CD4-positive, alpha-beta T cell (primary cell): ENCODE measurements at regions not wholly inside any gene's neighbourhood (a gene's known extent, or its start where the extent isn't known, plus 50 kb on each side); places are given as distances from the start of the nearest gene placed in this dataset.

Source experiments
- ATAC-seq: fragments of 200-7000 bp; cut with Tn5 transposase; one replicate; pipeline ENCODE4 v1.10.0; 2022; ENCODE audit warnings: mild to moderate bottlenecking; ENCODE audit not compliant: poor library complexity
- CTCF ChIA-PET: fragments of 350-600 bp; sonication (Branson Sonifier 250); formaldehyde crosslinking; loops from one replicate; lab custom pipeline; 2021; ENCODE audit warnings: antibody characterized with exemption, inconsistent platforms; lab: Charles Lee
- POLR2A ChIA-PET: fragments of 350-600 bp; sonication (Branson Sonifier 250); formaldehyde crosslinking; loops from one replicate; lab custom pipeline; 2021; ENCODE audit warnings: antibody characterized with exemption, inconsistent platforms; lab: Charles Lee
- DNase-seq, 14 experiments: peaks; one replicate each; pipeline ENCODE4 v3.0.0-alpha.2; 2013 to 2020; ENCODE audit warnings: mixed read lengths in 2 of 14
- H3K27ac ChIP-seq, 2 donors: one replicate each; pipeline versions ENCODE4 v1.5.1 to v1.7.0; 2013; ENCODE audit warnings: low read length in 2 of 2, low read depth in 1 of 2, mild to moderate bottlenecking in 1 of 2
- H3K27me3 ChIP-seq, 2 experiments: 1 replicate in 1 of 2; 2 replicates in 1 of 2; pipeline versions ENCODE4 v1.6.1 to v1.7.0; 2013; ENCODE audit warnings: low read length in 2 of 2, control low read depth in 1 of 2, mild to moderate bottlenecking in 1 of 2, moderate library complexity in 1 of 2; ENCODE audit not compliant: insufficient read depth in 2 of 2, control insufficient read depth in 1 of 2
- H3K36me3 ChIP-seq: one replicate; pipeline ENCODE4 v1.6.1; 2013; ENCODE audit warnings: low read length, control low read depth; ENCODE audit not compliant: insufficient read depth
- H3K4me1 ChIP-seq: one replicate; pipeline ENCODE4 v1.6.1; 2013; ENCODE audit warnings: low read length, control low read depth; ENCODE audit not compliant: insufficient read depth
- H3K4me3 ChIP-seq: one replicate; pipeline ENCODE4 v1.5.1; 2013; ENCODE audit warnings: mild to moderate bottlenecking, low read length, moderate library complexity
- H3K9me3 ChIP-seq, 2 experiments: 1 replicate in 1 of 2; 2 replicates in 1 of 2; pipeline versions ENCODE4 v1.6.1 to v1.7.0; 2013; ENCODE audit warnings: low read length in 2 of 2, mild to moderate bottlenecking in 2 of 2, control low read depth in 1 of 2, moderate library complexity in 1 of 2; ENCODE audit not compliant: control insufficient read depth in 1 of 2, insufficient read depth in 1 of 2
- H3K27ac Mint-ChIP-seq: one replicate; pipeline ENCODE4 v1.8.0; 2020; ENCODE audit warnings: mixed read lengths
- H3K27me3 Mint-ChIP-seq: one replicate; pipeline ENCODE4 v1.8.0; 2021; ENCODE audit warnings: mixed read lengths
- H3K36me3 Mint-ChIP-seq: one replicate; pipeline ENCODE4 v1.8.0; 2021; ENCODE audit warnings: low read depth, mixed read lengths
- H3K4me1 Mint-ChIP-seq: one replicate; pipeline ENCODE4 v1.8.0; 2021; ENCODE audit warnings: low read depth, mixed read lengths
- H3K4me3 Mint-ChIP-seq: one replicate; pipeline ENCODE4 v1.8.0; 2020; ENCODE audit warnings: mild to moderate bottlenecking, mixed read lengths
- H3K9me3 Mint-ChIP-seq: one replicate; pipeline ENCODE4 v1.8.0; 2020; ENCODE audit warnings: mixed read lengths
- intact Hi-C, 2 experiments: fragments of 100-400 bp; cut with DNase I in 1 of 2; cut with micrococcal nuclease in 1 of 2; formaldehyde crosslinking; loops; one replicate each; pipeline versions ENCODE4 v1.15.1 to v1.9.0; 2023 to 2025; cut with DNase I, micrococcal nuclease
- TF ChIP-seq, protein P1 (sequence below): fragments of 200-600 bp; IDR thresholded peaks from one replicate; pipeline ENCODE4 v1.8.0; 2022; ENCODE audit warnings: antibody characterized with exemption, mild to moderate bottlenecking

DNA sequence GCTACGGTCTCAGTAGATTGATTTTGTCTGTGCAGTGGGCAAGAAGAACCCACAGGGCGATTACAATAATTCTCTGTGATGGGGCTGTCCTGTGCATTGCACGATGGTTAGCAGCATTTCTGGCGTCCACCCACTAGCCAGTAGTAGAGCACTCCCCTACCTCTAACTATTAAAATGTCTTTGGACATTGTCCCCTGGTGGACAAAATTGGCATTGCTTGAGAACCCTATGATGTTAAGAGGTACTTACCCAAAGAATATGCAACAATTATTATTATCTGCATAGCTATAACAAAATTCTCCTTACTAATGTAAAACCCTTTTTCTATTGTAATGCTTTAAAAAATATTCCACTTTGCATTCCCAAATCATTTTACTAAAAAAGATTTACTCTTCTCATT lies 109.5 kb upstream of the VCX3A start:
- H3K36me3 Mint-ChIP-seq, result no peaks in the 10 kb centered on the region
- Histone ChIP-seq H3K4me1 (no peaks in the 10 kb centered on the region), H3K4me3 (no peak overlapping the region), H3K27me3 (no peaks in the 10 kb centered on the region), H3K36me3 (no peaks in the 10 kb centered on the region), H3K27ac (no peak overlapping the region), H3K9me3 (no peaks in the 10 kb centered on the region)
- ChIA-PET POLR2A (no interaction called here), CTCF (no interaction called here)
- ATAC-seq, result no peak
- intact Hi-C loops, result no loop called here
- H3K4me3 Mint-ChIP-seq, result no peak overlapping the region
- no peaks in the 10 kb centered on the region for H3K4me1 Mint-ChIP-seq
- H3K27me3 Mint-ChIP-seq, result no peaks in the 10 kb centered on the region
- TF ChIP-seq, protein P1, sequence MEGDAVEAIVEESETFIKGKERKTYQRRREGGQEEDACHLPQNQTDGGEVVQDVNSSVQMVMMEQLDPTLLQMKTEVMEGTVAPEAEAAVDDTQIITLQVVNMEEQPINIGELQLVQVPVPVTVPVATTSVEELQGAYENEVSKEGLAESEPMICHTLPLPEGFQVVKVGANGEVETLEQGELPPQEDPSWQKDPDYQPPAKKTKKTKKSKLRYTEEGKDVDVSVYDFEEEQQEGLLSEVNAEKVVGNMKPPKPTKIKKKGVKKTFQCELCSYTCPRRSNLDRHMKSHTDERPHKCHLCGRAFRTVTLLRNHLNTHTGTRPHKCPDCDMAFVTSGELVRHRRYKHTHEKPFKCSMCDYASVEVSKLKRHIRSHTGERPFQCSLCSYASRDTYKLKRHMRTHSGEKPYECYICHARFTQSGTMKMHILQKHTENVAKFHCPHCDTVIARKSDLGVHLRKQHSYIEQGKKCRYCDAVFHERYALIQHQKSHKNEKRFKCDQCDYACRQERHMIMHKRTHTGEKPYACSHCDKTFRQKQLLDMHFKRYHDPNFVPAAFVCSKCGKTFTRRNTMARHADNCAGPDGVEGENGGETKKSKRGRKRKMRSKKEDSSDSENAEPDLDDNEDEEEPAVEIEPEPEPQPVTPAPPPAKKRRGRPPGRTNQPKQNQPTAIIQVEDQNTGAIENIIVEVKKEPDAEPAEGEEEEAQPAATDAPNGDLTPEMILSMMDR, result no peak
- H3K27ac Mint-ChIP-seq, result no peak overlapping the region
- H3K9me3 Mint-ChIP-seq, result no peaks in the 10 kb centered on the region
- DNase-seq, result no peak

DNA sequence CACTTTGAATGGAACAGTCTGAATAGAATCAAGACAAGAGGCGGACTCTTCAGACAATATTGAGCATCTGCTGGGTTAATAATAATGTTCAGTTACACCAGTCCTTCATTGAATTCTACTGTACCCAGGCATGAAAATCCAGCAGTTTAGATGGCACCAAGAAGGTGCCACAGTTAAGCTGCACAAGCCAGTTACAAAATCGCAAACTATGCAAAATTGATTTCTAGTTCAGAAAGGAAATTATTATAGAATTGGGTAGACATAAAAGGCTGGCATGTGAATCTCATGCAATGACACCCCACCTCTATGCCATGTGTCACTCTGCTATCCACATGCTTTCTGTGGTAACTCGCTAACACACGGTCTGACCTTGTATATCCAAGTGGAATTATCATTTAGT lies 105.8 kb upstream of the VCX3A start:
- H3K27ac ChIP-seq, result no peak overlapping the region
- intact Hi-C loops, result no loop called here
- H3K4me3 Mint-ChIP-seq, result no peak overlapping the region
- H3K36me3 Mint-ChIP-seq, result no peaks in the 10 kb centered on the region
- no peak overlapping the region for H3K4me3 ChIP-seq
- TF ChIP-seq, protein P1, result no peak
- no peaks in the 10 kb centered on the region for H3K9me3 ChIP-seq
- ChIA-PET POLR2A (no interaction called here), CTCF (no interaction called here)
- no peaks in the 10 kb centered on the region for H3K4me1 ChIP-seq
- no peaks in the 10 kb centered on the region for H3K27me3 ChIP-seq
- no peak for ATAC-seq
- H3K9me3 Mint-ChIP-seq, result no peaks in the 10 kb centered on the region
- H3K27me3 Mint-ChIP-seq, result no peaks in the 10 kb centered on the region
- no peak for DNase-seq
- H3K27ac Mint-ChIP-seq, result no peak overlapping the region
- no peaks in the 10 kb centered on the region for H3K36me3 ChIP-seq
- no peaks in the 10 kb centered on the region for H3K4me1 Mint-ChIP-seq

DNA sequence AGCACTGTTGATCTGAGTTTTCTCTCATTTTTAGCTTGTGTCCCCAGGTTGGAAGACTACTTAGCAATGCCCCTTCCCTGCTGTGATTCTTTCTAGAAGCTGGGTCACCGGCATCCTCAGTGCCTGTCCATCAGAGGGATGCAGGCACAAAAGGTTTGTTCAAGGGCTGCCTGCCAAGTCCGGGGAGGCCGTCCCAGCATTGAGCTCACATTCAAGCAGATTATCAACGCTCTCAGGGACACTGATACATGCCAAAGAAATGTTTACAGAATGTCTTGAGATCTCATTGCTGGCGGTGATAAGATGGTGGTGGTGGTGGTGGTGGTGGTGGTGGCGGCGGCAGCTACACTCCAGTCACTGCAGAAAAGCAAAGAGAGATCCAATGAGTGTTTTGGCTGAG lies 79.6 kb upstream of the VCX3A start:
- ChIA-PET POLR2A (no interaction called here), CTCF (no interaction called here)
- TF ChIP-seq, protein P1, result no peak
- H3K36me3 ChIP-seq, result no peaks in the 10 kb centered on the region
- Mint-ChIP-seq H3K27me3 (no peaks in the 10 kb centered on the region), H3K9me3 (no peaks in the 10 kb centered on the region), H3K36me3 (no peaks in the 10 kb centered on the region), H3K27ac (no peak overlapping the region), H3K4me1 (no peaks in the 10 kb centered on the region), H3K4me3 (no peak overlapping the region)
- intact Hi-C loops, result no loop called here
- H3K27ac ChIP-seq, result no peak overlapping the region
- peaks cover 0 to 4% of the 10 kb centered on the region in 2 experiments for H3K9me3 ChIP-seq
- ATAC-seq (no peak), DNase-seq (no peak)
- no peaks in the 10 kb centered on the region for H3K27me3 ChIP-seq
- H3K4me1 ChIP-seq, result no peaks in the 10 kb centered on the region
- H3K4me3 ChIP-seq, result no peak overlapping the region
